Osteoblast (primary cell): ENCODE measurements at regions not wholly inside any gene's neighbourhood (a gene's known extent, or its start where the extent isn't known, plus 50 kb on each side); places are given as distances from the start of the nearest gene placed in this dataset.
"Not testable (repeated sequence)": the region's sequence is repeated elsewhere in the genome, so short reads cannot be mapped to it uniquely, and the experiment has no call there.

ENCODE experiments used
- DNase-seq: peaks from one replicate; pipeline ENCODE4 v3.0.0; 2011; ENCODE audit warnings: low spot score, mixed read lengths; ENCODE audit not compliant: insufficient read length; ENCODE audit errors: missing footprints
- H2AFZ ChIP-seq: 2 replicates; pipeline ENCODE4 v1.6.0; 2011; ENCODE audit warnings: mild to moderate bottlenecking, low read length
- H3K27ac ChIP-seq: 2 replicates; pipeline ENCODE4 v1.5.1; 2011; ENCODE audit warnings: mild to moderate bottlenecking, low read depth, low read length, moderate library complexity
- H3K27me3 ChIP-seq: 2 replicates; pipeline ENCODE4 v1.6.0; 2012; ENCODE audit warnings: mild to moderate bottlenecking, control low read depth, inconsistent platforms, low read length, moderate library complexity; ENCODE audit not compliant: insufficient read depth
- H3K36me3 ChIP-seq: 2 replicates; pipeline ENCODE4 v1.5.1; 2011; ENCODE audit warnings: mild to moderate bottlenecking, low read length, control low read depth, moderate library complexity; ENCODE audit not compliant: insufficient read depth
- H3K4me1 ChIP-seq: 2 replicates; pipeline ENCODE4 v1.5.1; 2011; ENCODE audit warnings: mild to moderate bottlenecking, low read length, control low read depth, moderate library complexity; ENCODE audit not compliant: insufficient read depth
- H3K4me2 ChIP-seq: 2 replicates; pipeline ENCODE4 v1.6.0; 2011; ENCODE audit warnings: mild to moderate bottlenecking, low read length; ENCODE audit not compliant: insufficient read depth
- H3K4me3 ChIP-seq: fragments of 200-600 bp; sonication (generic); 3 replicates; pipeline ENCODE4 v1.5.1; 2012; ENCODE audit warnings: mild to moderate bottlenecking, low read length, inconsistent platforms; ENCODE audit not compliant: insufficient read depth
- H3K79me2 ChIP-seq: 2 replicates; pipeline ENCODE4 v1.6.0; 2012; ENCODE audit warnings: mild to moderate bottlenecking, low read length, control low read depth, inconsistent platforms; ENCODE audit not compliant: insufficient read depth
- H3K9me3 ChIP-seq: 2 replicates; pipeline ENCODE4 v1.5.1; 2011; ENCODE audit warnings: low read depth, low read length, control low read depth
- H4K20me1 ChIP-seq: 2 replicates; pipeline ENCODE4 v1.6.0; 2012; ENCODE audit warnings: mild to moderate bottlenecking, low read length, control low read depth; ENCODE audit not compliant: insufficient read depth
- CTCF ChIP-seq: IDR thresholded peaks from 2 replicates; pipeline ENCODE4 v1.5.1; 2011; ENCODE audit warnings: mild to moderate bottlenecking, low read depth, low read length, moderate library complexity; ENCODE audit errors: extremely low read depth

- H3K4me2 ChIP-seq, result no peak overlapping the region
- H4K20me1 ChIP-seq, result no peaks in the 10 kb centered on the region
- no peaks in the 10 kb centered on the region for H3K9me3 ChIP-seq
- H3K27me3 ChIP-seq, result no peaks in the 10 kb centered on the region
- no peaks in the 10 kb centered on the region for H3K4me1 ChIP-seq
- peak overlapping the region; percentile 50 for H2AFZ ChIP-seq
- no peak overlapping the region for H3K27ac ChIP-seq
- TF ChIP-seq CTCF, result no peak
- H3K36me3 ChIP-seq, result no peaks in the 10 kb centered on the region
- no peaks in the 10 kb centered on the region for H3K79me2 ChIP-seq
- DNase-seq, result no peak
- H3K4me3 ChIP-seq, result no peak overlapping the region
Observed at GRCh38 chr9:38518826-38519225, 94.6 kb upstream of the IGFBPL1 start.

GRCh38 chr9:38516273-38516672 is 92.0 kb upstream of the IGFBPL1 start:
- H3K9me3 ChIP-seq, H3K27ac ChIP-seq, H3K4me1 ChIP-seq, H3K36me3 ChIP-seq, H3K79me2 ChIP-seq, H4K20me1 ChIP-seq, H3K4me3 ChIP-seq, H3K27me3 ChIP-seq, H2AFZ ChIP-seq: not testable (repeated sequence)
- peak; percentile 81 for DNase-seq
- H3K4me2 ChIP-seq, result peak overlapping the region; percentile 6

GRCh38 chr9:38515055-38515454 is 90.8 kb upstream of the IGFBPL1 start:
- H3K36me3 ChIP-seq, H3K4me2 ChIP-seq, H3K9me3 ChIP-seq, H3K4me3 ChIP-seq, H3K27me3 ChIP-seq, H3K79me2 ChIP-seq, H3K27ac ChIP-seq, DNase-seq, H3K4me1 ChIP-seq, H4K20me1 ChIP-seq, H2AFZ ChIP-seq: not testable (repeated sequence)

- H3K27me3 ChIP-seq, H2AFZ ChIP-seq, H3K36me3 ChIP-seq, H3K79me2 ChIP-seq, H3K4me3 ChIP-seq, H3K27ac ChIP-seq, H3K9me3 ChIP-seq, H3K4me2 ChIP-seq, H3K4me1 ChIP-seq, DNase-seq, H4K20me1 ChIP-seq: not testable (repeated sequence)
Observed at GRCh38 chr9:38510340-38510739, 86.1 kb upstream of the IGFBPL1 start.

- no peak overlapping the region for H3K27ac ChIP-seq
- H3K9me3 ChIP-seq, result no peaks in the 10 kb centered on the region
- H3K4me1 ChIP-seq, result no peaks in the 10 kb centered on the region
- H3K4me2 ChIP-seq, result no peak overlapping the region
- no peaks in the 10 kb centered on the region for H4K20me1 ChIP-seq
- no peaks in the 10 kb centered on the region for H3K27me3 ChIP-seq
- no peak for DNase-seq
- no peak overlapping the region for H2AFZ ChIP-seq
- H3K79me2 ChIP-seq, result no peaks in the 10 kb centered on the region
- no peak for TF ChIP-seq CTCF
- no peaks in the 10 kb centered on the region for H3K36me3 ChIP-seq
- H3K4me3 ChIP-seq, result no peak overlapping the region
Observed at GRCh38 chr9:38507587-38507986, 83.3 kb upstream of the IGFBPL1 start.

GRCh38 chr9:38500171-38500570 is 75.9 kb upstream of the IGFBPL1 start:
- H3K27me3 ChIP-seq, H3K4me1 ChIP-seq, H3K79me2 ChIP-seq, H3K27ac ChIP-seq, H4K20me1 ChIP-seq, H3K4me2 ChIP-seq, DNase-seq, H3K4me3 ChIP-seq, H3K9me3 ChIP-seq, H2AFZ ChIP-seq, H3K36me3 ChIP-seq: not testable (repeated sequence)

- not testable (repeated sequence) for H3K27me3 ChIP-seq, H3K9me3 ChIP-seq, H2AFZ ChIP-seq, H3K79me2 ChIP-seq, H3K36me3 ChIP-seq, DNase-seq, H4K20me1 ChIP-seq, H3K4me1 ChIP-seq, H3K4me2 ChIP-seq, H3K27ac ChIP-seq, H3K4me3 ChIP-seq
Observed at GRCh38 chr9:38498551-38498950, 74.3 kb upstream of the IGFBPL1 start.
